Epithelial cell of esophagus (primary cell): ENCODE measurements at regions not wholly inside any gene's neighbourhood (a gene's known extent, or its start where the extent isn't known, plus 50 kb on each side); places are given as distances from the start of the nearest gene placed in this dataset.

ENCODE experiments used
- DNase-seq: peaks from one replicate; pipeline ENCODE4 v3.0.0; 2010; ENCODE audit warnings: low read depth
- H3K4me3 ChIP-seq: 2 replicates; pipeline ENCODE4 v1.5.1; 2011; ENCODE audit warnings: mild to moderate bottlenecking, low read length, control low read depth
- CTCF ChIP-seq: IDR thresholded peaks from 2 replicates; pipeline ENCODE4 v1.5.1; 2011; ENCODE audit warnings: low read depth, mild to moderate bottlenecking, low read length, control low read depth, inconsistent platforms; ENCODE audit not compliant: insufficient read depth; ENCODE audit errors: missing control alignments

GRCh38 chr10:84660450-84661159 is 332.2 kb downstream of the CCSER2 start:
- DNase-seq = no peak
- TF ChIP-seq CTCF = no peak
- no peak overlapping the region for H3K4me3 ChIP-seq

GRCh38 chr10:84665211-84665610 is 336.8 kb downstream of the CCSER2 start:
- TF ChIP-seq CTCF = no peak
- H3K4me3 ChIP-seq = no peak overlapping the region

GRCh38 chr10:84665883-84666463 is 337.6 kb downstream of the CCSER2 start:
- H3K4me3 ChIP-seq = no peak overlapping the region
- peak; percentile 43 for DNase-seq
- TF ChIP-seq CTCF = peak; percentile 55

More at GRCh38 chr10:84665211-84665610, 336.8 kb downstream of the CCSER2 start:
- DNase-seq = no peak

- no peak for TF ChIP-seq CTCF
- no peak for DNase-seq
- no peak overlapping the region for H3K4me3 ChIP-seq
Measured at GRCh38 chr10:84668186-84668763, 339.9 kb downstream of the CCSER2 start.

GRCh38 chr10:84675060-84675459 is 346.7 kb downstream of the CCSER2 start:
- TF ChIP-seq CTCF = no peak
- no peak overlapping the region for H3K4me3 ChIP-seq
- no peak for DNase-seq

- no peak for TF ChIP-seq CTCF
- no peak overlapping the region for H3K4me3 ChIP-seq
- DNase-seq = no peak
Measured at GRCh38 chr10:84676536-84676935, 348.1 kb downstream of the CCSER2 start.
